Daoy (cell line): ENCODE measurements at regions not wholly inside any gene's neighbourhood (a gene's known extent, or its start where the extent isn't known, plus 50 kb on each side); places are given as distances from the start of the nearest gene placed in this dataset.

ENCODE experiments used
- DNase-seq: peaks from one replicate; pipeline ENCODE4 v3.0.0-alpha.2; 2015; ENCODE audit warnings: low read depth

DNA sequence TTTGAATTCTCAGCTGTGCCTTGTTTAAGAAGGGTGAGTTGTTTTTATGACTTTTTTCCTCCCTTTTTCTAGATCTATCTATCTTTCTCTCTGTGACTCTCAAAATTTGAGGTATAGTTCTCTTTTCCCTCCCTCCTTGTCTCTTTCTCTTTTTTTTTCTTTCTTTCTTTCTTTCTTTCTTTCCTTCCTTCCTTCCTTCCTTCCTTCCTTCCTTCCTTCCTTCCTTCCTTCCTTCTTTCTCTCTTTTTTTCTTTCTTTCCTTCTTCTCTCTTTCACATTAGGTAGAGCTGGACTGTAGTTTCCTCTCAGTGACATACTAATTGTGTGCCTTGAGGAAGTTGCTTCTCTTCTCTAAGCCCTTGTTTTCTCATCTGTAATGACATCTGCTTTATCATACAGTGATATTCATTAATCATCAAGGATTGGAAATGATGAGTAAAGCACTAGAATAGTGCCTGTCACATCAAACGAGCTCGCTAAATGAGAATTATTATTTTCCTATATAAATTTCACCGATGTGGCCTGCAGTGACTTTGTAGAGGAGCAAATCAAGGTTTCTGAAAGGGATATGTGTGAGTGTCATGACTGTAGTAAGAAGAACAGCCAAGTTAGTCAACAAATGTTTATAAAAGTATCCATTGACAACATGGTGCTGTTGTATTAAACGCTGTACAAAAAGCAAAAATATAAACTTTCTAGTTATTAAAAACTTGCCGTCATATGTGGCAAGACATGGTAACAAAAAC, 78.9 kb upstream of the SLC38A2 start:
- no peak for DNase-seq

DNA sequence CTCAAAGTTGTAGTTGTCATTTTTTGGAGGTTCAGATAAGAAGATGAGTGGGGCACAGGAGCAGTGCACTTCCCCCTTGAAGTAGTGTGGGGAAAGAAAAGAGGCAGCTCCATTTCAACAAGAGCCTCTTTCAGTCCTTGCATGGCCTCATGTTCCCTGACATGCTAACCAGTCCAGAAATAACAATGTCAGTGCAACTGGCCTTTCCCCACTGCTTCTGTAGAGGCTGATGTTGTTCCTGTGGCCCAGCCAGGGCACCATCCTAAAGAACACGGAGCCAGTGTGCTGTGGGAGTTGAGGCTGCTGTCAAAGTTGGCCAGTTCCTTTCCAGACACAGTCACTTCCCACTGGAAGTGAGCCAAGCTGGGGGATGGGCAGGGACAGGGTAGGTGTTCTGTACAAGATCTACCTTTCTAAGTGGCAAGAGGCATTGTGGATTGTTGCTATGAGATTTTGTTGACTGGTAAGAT, 77.7 kb upstream of the SLC38A2 start:
- DNase-seq, result peak; percentile 49

DNA sequence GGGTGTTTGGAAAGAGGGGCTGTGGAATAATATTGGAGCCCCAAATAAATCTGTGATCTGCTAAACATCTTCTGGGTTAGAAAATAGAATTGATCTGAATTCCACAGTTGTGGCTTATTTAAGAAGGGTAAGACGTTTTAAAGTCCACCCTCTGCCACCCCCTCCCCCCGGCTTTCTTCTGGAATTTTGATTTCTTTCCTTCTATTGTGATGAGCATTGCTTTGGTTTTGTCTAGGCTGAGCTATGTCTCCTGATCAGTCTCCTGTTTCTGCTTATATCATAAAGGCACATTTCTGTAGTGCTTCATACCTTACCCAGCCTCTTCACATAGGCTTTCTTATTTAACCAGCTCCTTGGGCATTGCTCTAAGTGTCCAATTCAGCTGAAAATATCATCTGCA, 77.3 kb upstream of the SLC38A2 start:
- no peak for DNase-seq

DNA sequence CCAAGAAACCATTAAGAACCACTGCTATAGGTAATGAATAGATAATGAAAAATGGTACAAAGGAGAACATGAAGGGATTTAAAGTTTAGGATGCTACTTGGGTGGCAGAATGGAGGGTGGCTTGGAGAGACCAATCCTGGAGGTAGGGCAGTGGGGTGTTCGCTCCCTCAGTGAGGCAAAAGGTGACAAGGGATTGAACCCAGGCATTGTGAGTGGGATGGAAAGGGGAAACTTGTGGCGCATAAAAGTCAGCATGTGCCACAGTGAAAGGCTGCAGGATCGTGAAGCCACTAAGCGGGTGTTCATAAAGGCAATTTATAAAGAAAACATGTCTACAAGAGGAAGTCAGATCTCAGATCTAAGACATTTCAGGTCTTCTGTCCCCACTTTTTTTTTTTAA, 76.7 kb upstream of the SLC38A2 start:
- no peak for DNase-seq

DNA sequence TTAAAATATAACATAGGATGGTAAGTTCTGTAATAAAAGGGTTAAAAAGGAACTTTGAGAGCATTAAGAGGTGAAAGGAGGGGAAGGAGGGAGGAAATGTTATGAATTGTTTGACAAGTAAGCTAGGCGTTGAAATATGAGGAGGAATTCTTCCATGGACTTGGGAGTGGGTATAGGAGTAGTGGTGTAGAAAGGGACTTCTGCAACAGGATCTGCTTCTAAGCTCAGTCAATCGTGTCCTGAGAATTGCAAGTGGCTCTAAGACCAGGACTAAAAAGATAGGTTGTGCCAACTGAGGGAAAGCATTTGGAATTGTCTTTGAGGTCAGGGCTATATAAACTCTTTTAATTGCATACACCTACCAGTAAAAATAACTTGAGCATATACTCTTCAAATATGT, 74.1 kb upstream of the SLC38A2 start:
- DNase-seq, result no peak

DNA sequence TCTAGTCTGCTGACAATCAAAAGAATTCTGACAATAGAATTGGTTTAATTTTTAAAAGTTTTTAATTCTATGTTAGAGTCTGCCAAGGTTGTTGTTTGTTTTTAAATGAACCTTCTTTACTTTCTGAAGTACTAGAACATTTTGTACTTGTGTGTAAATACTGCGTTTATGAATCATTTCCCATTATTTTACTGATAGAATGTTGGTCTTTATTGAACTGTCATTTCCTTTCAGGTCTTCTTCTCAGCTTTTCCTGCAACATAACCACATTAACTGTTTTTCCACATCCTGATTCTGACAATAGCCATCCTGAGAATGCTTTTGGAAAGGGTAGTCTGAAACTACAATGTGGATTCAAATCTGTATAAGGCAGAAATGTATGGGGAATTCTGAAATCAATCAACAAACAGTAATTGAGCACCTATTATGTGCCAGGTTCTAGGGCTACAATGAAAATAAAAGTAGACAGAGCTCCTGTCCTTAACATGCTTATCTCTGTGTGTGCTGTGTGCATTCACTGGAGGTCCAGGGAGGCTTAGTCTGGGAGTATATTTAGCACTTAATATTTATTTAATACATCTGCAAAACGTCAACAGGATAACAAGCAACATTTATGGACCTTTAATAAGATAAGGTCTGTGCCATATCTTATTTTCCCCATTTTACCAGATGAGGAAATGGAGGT, 73.1 kb upstream of the SLC38A2 start:
- DNase-seq, result no peak

DNA sequence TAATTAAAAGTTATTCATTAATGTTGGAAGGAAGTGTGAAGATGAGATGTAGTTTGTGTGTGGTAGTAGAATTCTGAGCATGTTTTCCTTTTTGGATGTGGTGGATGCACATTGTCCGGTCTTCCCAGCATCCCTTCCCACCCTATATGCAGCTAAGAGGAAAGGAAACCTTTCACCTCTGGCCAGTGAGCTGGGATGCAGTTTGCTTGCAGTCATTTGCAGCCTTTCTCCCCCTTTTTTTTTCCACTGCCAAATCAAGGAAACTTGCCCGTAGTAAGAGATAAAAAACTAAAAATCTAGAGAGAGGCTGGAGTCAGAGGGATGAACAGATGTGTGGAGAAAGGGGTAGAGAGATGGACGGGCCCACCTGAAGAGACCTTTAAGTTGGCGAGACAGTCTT, 72.5 kb upstream of the SLC38A2 start:
- DNase-seq, result no peak

DNA sequence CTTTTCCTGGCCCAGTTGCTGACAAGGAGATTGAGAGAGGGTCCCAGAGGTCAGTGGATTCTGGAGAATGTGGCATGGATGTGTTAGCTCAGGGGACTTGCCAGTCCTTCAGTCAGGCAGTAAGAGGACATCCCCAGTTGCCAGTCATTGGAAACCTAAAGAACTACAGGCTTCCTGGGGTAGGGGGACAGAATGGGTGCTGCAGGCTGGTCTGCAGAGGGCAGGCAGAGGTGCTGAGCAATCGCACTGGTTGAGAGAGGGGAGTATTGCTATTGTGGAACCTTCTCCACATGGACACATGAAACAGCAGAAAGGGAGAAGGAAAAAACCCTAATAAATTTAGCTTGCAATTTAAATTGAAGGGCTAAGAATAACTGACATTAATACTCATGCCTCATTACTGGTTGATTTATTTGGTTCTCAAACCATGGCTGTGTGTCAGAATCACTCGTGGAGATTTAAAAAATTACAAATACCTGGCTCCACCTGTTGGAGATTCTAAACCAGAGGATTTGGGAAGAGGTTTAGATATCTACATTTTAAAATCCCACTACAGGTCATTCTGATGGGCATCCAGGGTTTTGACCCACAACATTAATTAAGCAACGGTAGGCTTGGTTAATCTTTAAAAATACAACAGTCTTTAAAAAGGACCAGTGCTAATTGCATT, 71.2 kb upstream of the SLC38A2 start:
- DNase-seq, result no peak

DNA sequence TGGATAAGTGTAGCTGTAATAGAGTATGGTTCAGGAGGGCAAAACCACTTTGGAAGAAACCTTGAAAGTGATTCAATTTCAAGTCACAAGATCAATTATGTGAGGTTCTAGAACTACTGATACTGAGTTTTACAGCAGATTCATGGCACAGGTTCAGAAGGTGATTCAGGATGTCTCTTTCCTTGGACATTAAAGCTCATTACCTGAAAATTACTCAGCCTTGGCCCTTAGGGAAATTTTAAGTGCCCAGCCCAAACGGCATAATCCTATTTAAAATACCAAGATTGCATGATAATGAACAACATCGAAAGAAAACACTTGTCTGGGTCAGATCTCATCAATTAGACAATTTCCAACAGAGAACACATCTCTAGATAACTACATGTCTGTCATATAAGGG, 70.2 kb upstream of the SLC38A2 start:
- DNase-seq, result no peak

DNA sequence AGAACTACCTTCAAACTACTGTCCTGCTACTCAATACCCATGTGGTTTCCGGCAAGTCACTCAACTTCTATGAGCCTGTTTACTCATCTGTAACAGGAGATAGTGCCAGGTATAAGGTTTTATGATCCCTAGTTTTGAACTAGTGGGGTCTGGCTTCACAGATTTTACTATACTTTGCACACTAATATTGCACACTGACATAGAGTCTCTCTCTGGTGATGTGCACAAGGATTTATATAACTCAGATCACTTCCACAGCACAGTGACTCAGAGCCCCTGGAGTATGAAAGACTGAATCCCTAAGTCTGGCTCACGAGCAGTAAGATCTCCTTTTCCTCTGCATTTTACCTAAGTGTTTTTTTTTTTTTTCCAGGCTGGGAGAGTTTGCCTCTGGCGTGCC, 69.7 kb upstream of the SLC38A2 start:
- peak; percentile 45 for DNase-seq

DNA sequence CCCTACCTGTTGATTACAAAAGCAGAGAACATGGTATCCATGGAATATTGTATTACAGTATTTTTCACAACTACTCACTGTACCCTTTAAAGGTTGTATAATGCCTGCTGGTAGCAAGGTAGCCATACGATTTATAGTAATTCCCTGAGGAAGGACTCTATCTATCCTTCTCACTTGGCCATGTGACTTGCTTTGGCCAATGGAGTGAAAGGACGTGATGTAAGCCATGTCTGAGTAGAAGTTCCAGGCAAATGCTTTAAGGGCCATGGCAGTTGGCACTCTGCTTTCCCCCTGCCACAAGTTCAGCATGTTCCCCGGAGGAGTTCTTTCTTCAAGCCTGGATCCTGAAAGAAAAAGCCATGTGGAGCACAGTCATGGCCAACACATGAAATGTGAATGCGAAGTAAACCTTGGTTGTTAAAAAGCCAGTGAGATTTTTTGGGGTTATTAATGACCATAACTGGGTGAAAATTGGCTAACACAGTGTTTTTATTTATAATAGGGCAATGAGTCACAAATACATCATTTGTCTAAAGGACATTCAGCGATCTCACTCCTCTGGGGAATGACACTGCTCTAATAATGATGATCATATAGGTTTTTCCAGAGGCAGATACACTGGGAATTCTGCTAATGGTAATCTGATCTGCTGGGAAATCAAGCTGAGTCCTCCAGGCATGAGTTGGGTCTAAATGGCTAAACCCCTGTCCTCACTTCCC, 67.4 kb upstream of the SLC38A2 start:
- no peak for DNase-seq

DNA sequence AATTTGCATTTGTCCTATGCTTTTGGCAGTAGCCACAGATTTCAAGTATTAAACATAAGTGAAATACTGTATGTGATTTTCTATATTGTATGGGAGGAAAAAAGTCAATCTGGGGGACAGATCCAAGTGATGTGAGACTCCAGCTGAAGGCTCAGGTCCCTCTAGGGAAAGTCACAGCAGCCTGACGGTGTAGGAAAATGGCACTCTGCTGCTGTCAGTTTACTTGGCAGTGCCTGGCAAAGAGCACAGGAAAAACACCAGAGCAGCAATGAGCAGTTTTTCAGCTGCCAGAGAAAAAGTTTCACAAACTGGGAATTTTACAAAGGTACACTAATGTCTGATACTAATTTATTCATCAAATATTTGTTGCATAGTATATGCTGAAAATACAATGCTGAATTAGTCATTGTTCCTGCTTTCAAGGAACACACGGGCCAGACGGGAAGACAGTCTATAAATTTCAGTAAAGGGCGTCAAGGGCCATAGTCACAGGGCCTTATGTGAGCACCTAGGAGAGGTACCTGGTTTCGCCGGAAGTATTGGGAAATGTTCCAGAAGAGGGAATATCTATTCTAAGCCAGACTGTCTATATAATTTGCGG, 66.2 kb upstream of the SLC38A2 start:
- no peak for DNase-seq

DNA sequence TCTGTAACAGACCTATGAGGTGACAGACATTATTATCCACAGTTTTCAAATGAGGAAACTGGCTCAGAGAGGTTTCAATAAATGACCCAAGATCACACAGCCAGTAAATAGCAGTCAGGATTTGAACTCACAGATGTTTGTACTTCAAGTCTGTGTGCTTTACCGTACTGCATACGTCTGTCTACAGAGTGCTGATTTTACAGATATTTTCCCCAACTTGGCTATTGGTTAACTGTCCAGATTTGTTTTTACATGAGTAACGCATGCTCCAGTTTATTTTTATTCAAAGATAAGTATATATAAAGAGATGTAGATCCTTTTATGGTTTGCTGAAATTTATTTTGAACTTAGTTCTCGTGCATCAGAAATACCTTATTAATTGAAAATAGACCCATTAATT, 65.7 kb upstream of the SLC38A2 start:
- no peak for DNase-seq

DNA sequence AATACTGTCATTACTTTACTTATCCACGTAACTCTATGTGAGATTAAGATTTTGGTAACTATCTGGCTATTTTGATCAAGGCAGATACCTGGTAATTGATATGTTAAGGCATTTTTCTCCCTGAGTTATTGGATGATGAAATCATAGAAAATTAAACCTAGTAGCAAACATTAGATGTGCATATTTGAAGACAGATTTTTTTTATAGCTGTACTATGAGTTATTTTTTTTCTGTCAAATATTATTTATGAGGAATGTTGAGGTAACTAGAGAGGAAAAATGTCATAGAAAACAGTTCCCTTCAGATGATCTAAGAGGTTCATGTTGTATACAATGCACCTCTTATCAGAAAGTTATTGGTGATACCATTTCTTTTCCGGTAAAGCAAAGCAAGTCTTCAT, 64.9 kb upstream of the SLC38A2 start:
- DNase-seq, result no peak

DNA sequence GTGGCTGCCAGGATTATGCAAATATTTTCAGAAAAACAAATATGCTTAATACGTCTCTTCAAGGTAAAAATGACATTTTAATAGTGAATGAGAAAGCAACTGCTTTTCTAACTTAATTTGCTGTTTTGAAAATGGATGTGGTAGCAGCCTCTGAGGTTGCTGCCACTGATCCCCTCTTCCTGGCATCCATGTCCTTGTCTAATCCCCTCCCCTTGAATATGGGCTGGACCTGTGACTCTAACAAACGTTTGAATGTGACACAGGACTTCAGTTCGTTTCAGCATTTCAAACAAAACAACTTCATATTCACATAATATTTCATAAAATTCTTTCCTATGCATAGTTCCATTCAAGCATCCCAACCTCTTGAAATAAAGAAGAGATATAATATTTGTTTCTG, 64.2 kb upstream of the SLC38A2 start:
- no peak for DNase-seq

DNA sequence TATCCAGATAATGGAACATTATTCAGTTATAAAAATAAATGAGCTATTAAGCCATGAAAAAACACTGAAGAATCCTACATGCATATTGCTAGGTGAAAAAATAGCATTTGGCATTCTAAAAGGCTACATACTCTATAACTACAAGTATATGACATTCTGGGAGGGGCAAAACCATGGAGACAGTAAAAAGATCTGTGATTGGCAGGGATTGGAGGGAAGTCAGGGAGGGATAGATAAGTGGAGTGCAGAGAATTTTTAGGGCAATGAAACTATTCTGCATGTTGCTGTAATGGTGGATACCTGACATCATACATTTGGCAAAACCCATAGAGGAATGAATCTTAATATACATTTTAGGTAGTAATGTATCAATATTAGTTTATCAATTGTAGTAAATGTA, 63.1 kb upstream of the SLC38A2 start:
- no peak for DNase-seq

DNA sequence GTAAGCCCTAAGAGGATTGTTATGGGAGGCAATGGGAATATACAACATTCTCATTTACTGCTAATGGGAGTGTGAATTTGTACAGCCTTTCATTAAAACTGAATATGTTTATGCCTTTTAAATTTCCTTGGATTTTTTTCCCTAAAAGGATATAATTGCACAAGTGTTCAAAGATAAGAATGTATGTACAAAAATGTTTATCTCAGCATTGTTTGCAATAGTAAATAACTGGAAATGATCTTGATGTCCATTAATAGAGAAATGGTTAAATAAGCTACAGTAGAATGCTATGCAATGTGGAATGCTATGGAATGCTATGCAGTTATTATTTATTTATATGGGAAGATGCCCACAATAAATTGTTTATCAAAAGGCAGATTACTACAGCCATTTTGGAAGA, 62.5 kb upstream of the SLC38A2 start:
- DNase-seq, result no peak

DNA sequence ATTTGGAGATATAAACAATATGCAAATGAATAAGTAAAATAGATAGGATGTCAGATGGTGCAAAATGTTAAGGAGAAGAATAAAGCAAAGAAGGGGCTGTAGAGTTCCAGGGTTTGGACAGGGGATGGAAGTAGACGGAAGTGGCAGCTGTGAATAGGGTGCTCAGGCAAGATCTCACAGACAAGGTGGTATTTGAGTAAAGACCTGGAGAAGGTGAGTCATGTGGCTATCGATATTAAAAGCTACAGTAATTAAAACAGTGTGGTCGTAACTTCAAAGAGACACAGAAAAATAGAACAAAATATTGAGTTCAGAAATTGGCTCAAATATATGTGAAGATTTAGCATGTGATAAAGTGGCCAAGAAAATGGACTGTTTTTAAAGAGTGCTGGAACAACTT, 61.3 kb upstream of the SLC38A2 start:
- DNase-seq, result no peak

DNA sequence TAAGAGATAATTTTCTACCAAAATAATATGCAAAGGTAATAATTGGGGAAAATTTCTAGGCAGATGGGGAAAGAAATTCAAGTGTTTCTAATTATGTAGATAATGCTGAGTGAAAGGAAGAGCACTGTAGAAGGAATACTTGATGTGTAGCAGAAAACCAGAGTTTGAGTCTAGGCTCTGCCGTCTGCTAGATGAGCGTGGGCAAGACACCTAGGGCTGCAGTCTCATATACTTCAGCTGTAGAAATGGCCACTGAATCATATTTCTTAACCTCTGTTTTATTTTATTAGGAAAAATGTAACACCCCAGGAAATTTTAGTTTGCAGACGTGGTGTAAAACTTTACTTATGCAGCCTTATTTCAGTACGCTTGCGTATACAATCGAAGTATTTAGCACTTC, 59.8 kb upstream of the SLC38A2 start:
- DNase-seq, result no peak

DNA sequence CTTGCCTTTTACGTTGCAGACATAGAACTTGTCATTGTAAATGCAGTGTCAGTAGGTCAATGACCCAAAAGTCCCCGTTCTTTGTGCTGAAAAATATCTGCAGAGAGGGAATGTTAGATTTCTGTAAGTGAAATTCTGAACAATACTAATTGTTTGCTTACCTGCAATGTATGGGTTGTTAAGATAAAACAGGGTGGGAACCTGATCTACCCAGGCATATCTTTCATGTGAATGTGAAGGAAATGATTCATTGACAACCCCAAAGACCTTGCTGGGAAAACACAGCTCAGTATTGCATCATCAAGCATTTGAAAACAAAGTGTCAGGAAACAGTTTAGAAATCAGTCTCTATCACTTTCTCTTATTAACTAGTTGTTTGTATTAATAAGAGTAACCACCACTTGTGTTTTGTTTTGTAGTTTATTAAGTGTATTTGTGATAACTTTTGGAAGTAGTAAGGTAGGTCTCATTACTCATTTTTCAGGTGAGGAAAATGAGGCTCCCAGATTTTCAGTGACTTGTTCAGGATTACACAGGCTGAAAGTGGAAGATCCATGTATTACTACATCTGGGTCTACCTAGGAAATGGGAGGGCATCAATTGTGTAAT, 57.9 kb upstream of the SLC38A2 start:
- peak; percentile 87 for DNase-seq
